HG02798 (cell line): ENCODE measurements at regions not wholly inside any gene's neighbourhood (a gene's known extent, or its start where the extent isn't known, plus 50 kb on each side); places are given as distances from the start of the nearest gene placed in this dataset.

Source experiments
- ATAC-seq: cut with Tn5 transposase; IDR thresholded peaks from one replicate; pipeline ENCODE4 v1.9.1; 2021; ENCODE audit warnings: mild to moderate bottlenecking; ENCODE audit not compliant: unreplicated experiment, poor library complexity

DNA sequence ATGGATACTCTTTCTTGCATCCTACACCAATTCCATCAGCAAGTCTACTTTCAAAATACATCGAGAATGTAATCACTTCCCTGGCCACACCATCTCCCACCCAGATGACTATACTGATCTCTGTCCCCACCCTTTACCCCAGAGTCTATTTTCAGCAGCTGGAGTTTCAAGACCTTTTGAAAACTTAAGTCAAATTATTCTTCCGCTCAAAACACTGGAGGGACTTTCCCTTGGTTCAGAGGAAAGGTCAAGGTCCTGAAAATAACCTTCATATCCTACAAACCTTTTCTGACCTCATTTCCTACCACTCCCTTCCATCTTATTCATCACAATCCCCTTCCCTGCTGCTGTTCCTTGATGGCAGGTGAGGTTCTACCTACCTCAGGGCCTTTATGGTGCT lies 58.8 kb upstream of the LYPD6 start:
- ATAC-seq, result peak; percentile 94

- no peak for ATAC-seq
Measured at GRCh38 chr2:149278161-149278871, 52.1 kb upstream of the LYPD6 start.

- no peak for ATAC-seq
Measured at GRCh38 chr2:149278872-149279264, 51.5 kb upstream of the LYPD6 start.
